Activated B cell treated with CpG ODN at 0.5 μM for 24 hours (primary cell): ENCODE measurements at regions not wholly inside any gene's neighbourhood (a gene's known extent, or its start where the extent isn't known, plus 50 kb on each side); places are given as distances from the start of the nearest gene placed in this dataset.
"Not testable (repeated sequence)": the region's sequence is repeated elsewhere in the genome, so short reads cannot be mapped to it uniquely, and the experiment has no call there.

Source experiments
- ATAC-seq: fragments of 200-7000 bp; cut with Tn5 transposase; one replicate; pipeline ENCODE4 v1.10.0; 2021; ENCODE audit warnings: low read depth, mild to moderate bottlenecking, moderate library complexity
- CTCF ChIA-PET: fragments of 350-600 bp; sonication (Branson Sonifier 250); formaldehyde crosslinking; loops from one replicate; lab custom pipeline; 2021; ENCODE audit warnings: antibody characterized with exemption; lab: Charles Lee
- POLR2A ChIA-PET: fragments of 350-600 bp; sonication (Branson Sonifier 250); formaldehyde crosslinking; loops from one replicate; lab custom pipeline; 2021; ENCODE audit warnings: antibody characterized with exemption; lab: Charles Lee
- DNase-seq: peaks from one replicate; pipeline ENCODE4 v3.0.0; 2022
- H3K27ac Mint-ChIP-seq: one replicate; pipeline ENCODE4 v1.8.0; 2020; ENCODE audit warnings: mixed read lengths
- H3K27me3 Mint-ChIP-seq: one replicate; pipeline ENCODE4 v1.8.0; 2021; ENCODE audit warnings: mixed read lengths
- H3K36me3 Mint-ChIP-seq: one replicate; pipeline ENCODE4 v1.8.0; 2021; ENCODE audit warnings: low read depth, mixed read lengths
- H3K4me1 Mint-ChIP-seq: one replicate; pipeline ENCODE4 v1.8.0; 2021; ENCODE audit warnings: mixed read lengths
- H3K4me3 Mint-ChIP-seq: one replicate; pipeline ENCODE4 v1.8.0; 2020; ENCODE audit warnings: mild to moderate bottlenecking, mixed read lengths
- H3K9me3 Mint-ChIP-seq: one replicate; pipeline ENCODE4 v1.8.0; 2020; ENCODE audit warnings: mixed read lengths
- intact Hi-C: fragments of 100-400 bp; cut with micrococcal nuclease; formaldehyde crosslinking; loops from one replicate; pipeline ENCODE4 v1.15.1; 2024
- TF ChIP-seq, protein P1 (sequence below): fragments of 200-600 bp; IDR thresholded peaks from one replicate; pipeline ENCODE4 v1.8.0; 2022; ENCODE audit warnings: antibody characterized with exemption, mild to moderate bottlenecking

DNA sequence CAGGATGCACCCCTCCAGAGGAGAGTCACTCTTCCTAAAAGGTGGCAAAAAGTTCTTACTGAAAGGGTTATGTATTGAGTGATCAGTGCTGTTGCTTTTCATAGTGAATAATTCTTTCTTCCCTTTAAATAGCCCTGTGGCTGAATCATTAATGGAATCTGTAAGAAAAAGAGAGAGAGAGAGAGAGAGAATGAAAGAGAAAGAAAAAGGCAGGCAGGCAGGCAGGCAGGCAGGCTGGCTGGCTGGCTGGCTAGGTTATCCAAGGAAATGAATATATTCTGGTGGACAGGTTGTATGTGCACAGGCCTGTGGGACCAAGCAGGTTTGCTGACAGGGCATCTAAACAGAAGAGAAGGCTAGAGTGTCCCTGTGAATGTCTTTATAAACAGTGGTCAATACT is 100.5 kb downstream of the DLEU7 start:
- Mint-ChIP-seq H3K27me3 (no peaks in the 10 kb centered on the region), H3K36me3 (no peaks in the 10 kb centered on the region), H3K27ac (peak overlapping the region; percentile 26), H3K4me3 (no peak overlapping the region), H3K4me1 (peaks cover 1% of the 10 kb centered on the region), H3K9me3 (peaks cover 5% of the 10 kb centered on the region)
- intact Hi-C loops, result no loop called here
- TF ChIP-seq, protein P1, sequence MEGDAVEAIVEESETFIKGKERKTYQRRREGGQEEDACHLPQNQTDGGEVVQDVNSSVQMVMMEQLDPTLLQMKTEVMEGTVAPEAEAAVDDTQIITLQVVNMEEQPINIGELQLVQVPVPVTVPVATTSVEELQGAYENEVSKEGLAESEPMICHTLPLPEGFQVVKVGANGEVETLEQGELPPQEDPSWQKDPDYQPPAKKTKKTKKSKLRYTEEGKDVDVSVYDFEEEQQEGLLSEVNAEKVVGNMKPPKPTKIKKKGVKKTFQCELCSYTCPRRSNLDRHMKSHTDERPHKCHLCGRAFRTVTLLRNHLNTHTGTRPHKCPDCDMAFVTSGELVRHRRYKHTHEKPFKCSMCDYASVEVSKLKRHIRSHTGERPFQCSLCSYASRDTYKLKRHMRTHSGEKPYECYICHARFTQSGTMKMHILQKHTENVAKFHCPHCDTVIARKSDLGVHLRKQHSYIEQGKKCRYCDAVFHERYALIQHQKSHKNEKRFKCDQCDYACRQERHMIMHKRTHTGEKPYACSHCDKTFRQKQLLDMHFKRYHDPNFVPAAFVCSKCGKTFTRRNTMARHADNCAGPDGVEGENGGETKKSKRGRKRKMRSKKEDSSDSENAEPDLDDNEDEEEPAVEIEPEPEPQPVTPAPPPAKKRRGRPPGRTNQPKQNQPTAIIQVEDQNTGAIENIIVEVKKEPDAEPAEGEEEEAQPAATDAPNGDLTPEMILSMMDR, result no peak
- POLR2A ChIA-PET, result no interaction called here
- DNase-seq, result no peak
- CTCF ChIA-PET, result no interaction called here
- no peak for ATAC-seq

DNA sequence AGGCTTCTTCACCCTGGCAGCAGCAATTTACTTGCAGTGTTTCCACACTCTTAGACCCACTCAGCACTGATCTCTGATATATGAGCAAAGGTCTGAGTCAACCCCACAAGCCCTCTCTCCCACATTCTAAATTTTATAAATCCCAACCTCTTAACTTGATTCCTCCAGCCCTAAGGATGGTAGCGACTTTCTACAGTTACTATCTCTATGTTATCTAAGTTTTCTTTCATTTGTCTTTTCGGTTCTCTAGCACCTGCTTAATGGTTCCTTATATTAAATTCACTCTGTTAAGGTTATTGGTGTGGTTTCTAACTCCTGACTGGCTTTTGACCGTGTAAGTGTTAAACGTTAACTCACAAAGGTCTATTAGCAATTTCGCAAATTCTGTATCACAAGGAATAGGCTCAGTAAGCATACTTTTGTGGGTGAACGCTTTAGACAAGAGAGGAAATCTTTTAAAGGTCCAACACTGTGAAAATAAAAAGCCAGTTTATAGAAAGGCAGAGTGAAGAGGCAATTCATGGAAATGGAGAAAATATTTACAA is 99.3 kb downstream of the DLEU7 start:
- TF ChIP-seq, protein P1, result no peak
- intact Hi-C loops, result no loop called here

DNA sequence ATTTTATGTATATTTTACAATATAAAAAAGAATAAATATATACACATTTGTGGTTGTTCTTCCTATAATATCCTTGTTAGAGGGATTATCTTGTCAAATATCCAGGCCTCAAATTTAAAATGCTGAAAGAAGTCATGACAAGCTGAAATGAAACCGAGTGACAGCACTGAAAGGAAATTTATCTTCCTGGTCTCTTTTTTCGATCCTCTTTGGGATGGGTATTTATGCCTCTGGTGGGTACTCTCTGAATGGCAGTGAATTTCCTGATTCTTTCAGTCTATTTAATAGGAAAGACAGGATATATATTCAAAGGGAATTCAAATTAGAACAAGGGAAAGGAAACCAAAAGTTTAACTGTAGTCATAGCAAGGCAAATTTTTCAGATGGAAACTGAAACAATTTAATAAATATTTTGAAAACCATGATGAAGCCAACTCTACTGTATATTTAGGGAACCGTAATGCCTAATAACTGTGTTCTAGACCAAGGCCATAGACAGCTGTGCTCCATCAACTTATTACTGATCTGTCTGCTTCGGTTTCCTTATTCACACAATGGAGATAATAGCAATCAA is 97.9 kb downstream of the DLEU7 start:
- Mint-ChIP-seq H3K27ac (no peak overlapping the region), H3K27me3 (no peaks in the 10 kb centered on the region), H3K4me3 (no peak overlapping the region), H3K9me3 (peaks cover 7% of the 10 kb centered on the region), H3K36me3 (no peaks in the 10 kb centered on the region), H3K4me1 (peaks cover 14% of the 10 kb centered on the region)
- intact Hi-C loops, result no loop called here
- no peak for DNase-seq
- CTCF ChIA-PET, result no interaction called here
- POLR2A ChIA-PET, result interaction anchor here (0.6 kb wide), 1 partner anchor 98 kb away, joined by 3 read pairs; no protein-coding TSS in a partner anchor
- TF ChIP-seq, protein P1, result no peak
- ATAC-seq, result no peak

More for the DNA sequence above, 99.3 kb downstream of the DLEU7 start:
- ChIA-PET CTCF (no interaction called here), POLR2A (no interaction called here)
- no peaks in the 10 kb centered on the region for H3K27me3 Mint-ChIP-seq
- H3K4me1 Mint-ChIP-seq, result peaks cover 4% of the 10 kb centered on the region
- no peak overlapping the region for H3K27ac Mint-ChIP-seq
- H3K36me3 Mint-ChIP-seq, result no peaks in the 10 kb centered on the region
- H3K9me3 Mint-ChIP-seq, result peaks cover 5% of the 10 kb centered on the region
- DNase-seq (no peak), ATAC-seq (no peak)
- no peak overlapping the region for H3K4me3 Mint-ChIP-seq

DNA sequence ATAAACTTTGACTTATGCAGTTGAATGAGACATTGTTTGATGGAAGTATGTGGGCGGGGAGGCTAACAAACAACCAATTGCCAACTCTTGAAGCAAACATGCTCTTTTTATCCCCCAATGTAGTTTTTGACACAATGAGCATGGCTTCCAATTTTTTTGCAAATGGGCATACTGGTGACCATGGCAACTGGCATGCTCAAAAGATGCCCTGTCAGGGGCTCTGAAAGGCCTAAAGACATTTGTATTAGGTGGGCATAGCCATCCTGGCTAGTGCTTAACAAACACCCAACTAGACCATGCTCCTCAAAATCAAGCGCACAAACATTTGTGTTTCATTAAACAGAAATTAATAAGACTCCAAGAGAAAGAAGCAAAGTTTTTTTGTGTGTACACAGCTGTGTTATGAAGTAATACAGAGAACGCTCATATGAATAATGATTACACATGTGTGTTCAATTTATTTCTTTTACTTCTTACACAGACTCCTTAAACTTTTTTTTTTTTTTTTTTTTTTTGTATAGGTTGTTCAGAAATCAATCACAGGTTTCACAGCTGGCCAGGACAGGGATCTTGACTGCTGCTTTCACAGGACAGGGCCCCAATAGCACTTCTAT is 95.6 kb downstream of the DLEU7 start:
- H3K27ac Mint-ChIP-seq, result no peak overlapping the region
- H3K27me3 Mint-ChIP-seq, result no peaks in the 10 kb centered on the region
- ATAC-seq (no peak), DNase-seq (no peak)
- CTCF ChIA-PET, result interaction anchor here (0.6 kb wide), 1 partner anchor 72 kb away, joined by 3 read pairs; no protein-coding TSS in a partner anchor
- no peaks in the 10 kb centered on the region for H3K36me3 Mint-ChIP-seq
- H3K4me1 Mint-ChIP-seq, result peaks cover 36% of the 10 kb centered on the region
- no peak overlapping the region for H3K4me3 Mint-ChIP-seq
- TF ChIP-seq, protein P1, result no peak
- intact Hi-C loops, result no loop called here
- H3K9me3 Mint-ChIP-seq, result peaks cover 7% of the 10 kb centered on the region
- POLR2A ChIA-PET, result no interaction called here

DNA sequence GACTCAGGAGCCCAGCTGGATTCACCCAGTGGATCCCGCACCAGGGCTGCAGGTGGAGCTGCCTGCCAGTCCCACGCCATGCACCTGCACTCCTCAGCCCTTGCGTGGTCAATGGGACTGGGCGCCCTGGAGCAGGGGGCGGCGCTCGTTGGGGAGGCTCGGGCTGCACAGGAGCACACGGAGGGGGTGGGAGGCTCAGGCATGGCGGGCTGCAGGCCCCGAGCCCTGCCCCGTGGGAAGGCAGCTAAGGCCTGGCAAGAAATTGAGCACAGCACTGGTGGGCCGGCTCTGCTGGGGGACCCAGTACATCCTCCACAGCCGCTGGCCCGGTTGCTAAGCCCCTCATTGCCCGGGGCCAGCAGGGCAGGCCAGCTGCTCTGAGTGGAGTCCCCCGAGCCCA is 90.3 kb downstream of the DLEU7 start:
- H3K4me3 Mint-ChIP-seq, H3K9me3 Mint-ChIP-seq, POLR2A ChIA-PET, H3K36me3 Mint-ChIP-seq, intact Hi-C loops, DNase-seq, ATAC-seq, H3K27me3 Mint-ChIP-seq, H3K27ac Mint-ChIP-seq: not testable (repeated sequence)
- peaks cover 73% of the 10 kb centered on the region for H3K4me1 Mint-ChIP-seq
- CTCF ChIA-PET, result interaction anchor here (1.3 kb wide), 1 partner anchor 47 kb away, joined by 3 read pairs; no protein-coding TSS in a partner anchor

DNA sequence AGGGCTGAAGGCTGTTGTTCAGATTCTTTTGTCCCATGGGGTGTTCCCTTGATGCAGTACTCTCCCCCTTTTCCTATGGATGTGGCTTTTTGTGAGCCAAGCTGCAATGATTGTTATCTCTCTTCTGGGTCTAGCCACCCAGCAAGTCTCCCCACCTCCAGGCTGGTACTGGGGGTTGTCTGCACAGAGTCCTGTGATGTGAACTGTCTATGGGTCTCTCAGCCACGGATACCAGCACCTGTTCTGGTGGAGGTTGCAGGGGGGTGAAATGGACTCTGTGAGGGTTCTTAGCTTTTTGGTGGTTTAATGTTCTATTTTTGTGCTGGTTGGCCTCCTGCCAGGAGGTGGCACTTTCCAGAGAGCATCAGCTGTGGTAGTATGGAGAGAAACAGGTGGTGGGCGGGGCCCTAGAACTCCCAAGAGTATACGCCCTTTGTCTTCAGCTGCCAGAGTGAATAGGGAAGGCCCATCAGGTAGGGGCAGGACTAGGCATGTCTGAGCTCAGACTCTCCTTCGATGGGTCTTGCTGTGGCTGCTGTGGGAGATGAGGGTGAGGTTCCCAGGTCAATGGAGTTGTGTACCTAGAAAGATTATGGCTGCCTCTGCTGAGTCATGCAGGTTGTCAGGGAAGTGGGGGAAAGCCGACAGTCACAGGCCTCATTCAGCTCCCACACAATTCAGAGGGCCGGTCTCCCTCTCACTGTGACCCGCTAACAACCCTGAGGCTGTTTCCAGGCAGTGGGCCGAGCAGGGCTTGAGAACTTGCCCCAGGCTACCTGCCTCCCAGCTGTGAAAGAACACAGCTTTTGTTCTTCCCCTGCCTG is 87.4 kb downstream of the DLEU7 start:
- H3K4me3 Mint-ChIP-seq, result peak overlapping the region; percentile 58
- ChIA-PET POLR2A (interaction anchor here (0.6 to 2.4 kb wide), 13 partner anchors 17 to 974 kb away, joined by 3 to 8 read pairs (median 4); partner anchors contain the start of gene TRIM13), CTCF (interaction anchor here (1.2 to 1.8 kb wide), 4 partner anchors 10 to 156 kb away, joined by 4 to 17 read pairs (median 5); no protein-coding TSS in a partner anchor)
- intact Hi-C loops, result loop anchor here (1.0 to 5.0 kb wide), 4 partner anchors 15 to 156 kb away; no protein-coding TSS in a partner anchor
- H3K4me1 Mint-ChIP-seq, result peaks cover 56% of the 10 kb centered on the region
- H3K9me3 Mint-ChIP-seq, H3K27me3 Mint-ChIP-seq, H3K36me3 Mint-ChIP-seq: not testable (repeated sequence)
- ATAC-seq (peak; percentile 90), DNase-seq (peak; percentile 43)
- peak overlapping the region; percentile 87 for H3K27ac Mint-ChIP-seq
